HG03571 (cell line): ENCODE measurements at regions not wholly inside any gene's neighbourhood (a gene's known extent, or its start where the extent isn't known, plus 50 kb on each side); places are given as distances from the start of the nearest gene placed in this dataset.
"Not testable (repeated sequence)": the region's sequence is repeated elsewhere in the genome, so short reads cannot be mapped to it uniquely, and the experiment has no call there.

ENCODE experiments used
- ATAC-seq: cut with Tn5 transposase; IDR thresholded peaks from one replicate; pipeline ENCODE4 v1.9.1; 2021; ENCODE audit not compliant: unreplicated experiment

- no peak for ATAC-seq
Measured at GRCh38 chr12:131620520-131620919, 90.4 kb upstream of the SFSWAP start.

- ATAC-seq: no peak
Measured at GRCh38 chr12:131620946-131621681, 89.8 kb upstream of the SFSWAP start.

- ATAC-seq: no peak
Measured at GRCh38 chr12:131621701-131622421, 89.0 kb upstream of the SFSWAP start.

- ATAC-seq: no peak
Measured at GRCh38 chr12:131622422-131622955, 88.4 kb upstream of the SFSWAP start.

- not testable (repeated sequence) for ATAC-seq
Measured at GRCh38 chr12:131623404-131624368, 87.2 kb upstream of the SFSWAP start.

GRCh38 chr12:131624369-131624739 is 86.5 kb upstream of the SFSWAP start:
- ATAC-seq: not testable (repeated sequence)

- ATAC-seq: not testable (repeated sequence)
Measured at GRCh38 chr12:131624756-131625501, 86.0 kb upstream of the SFSWAP start.

GRCh38 chr12:131625966-131626722 is 84.7 kb upstream of the SFSWAP start:
- ATAC-seq: not testable (repeated sequence)

- ATAC-seq: not testable (repeated sequence)
Measured at GRCh38 chr12:131627151-131628022, 83.5 kb upstream of the SFSWAP start.

GRCh38 chr12:131628023-131628740 is 82.7 kb upstream of the SFSWAP start:
- no peak for ATAC-seq

- no peak for ATAC-seq
Measured at GRCh38 chr12:131628766-131629448, 82.0 kb upstream of the SFSWAP start.

GRCh38 chr12:131631230-131631629 is 79.7 kb upstream of the SFSWAP start:
- ATAC-seq: no peak

- not testable (repeated sequence) for ATAC-seq
Measured at GRCh38 chr12:131631889-131632651, 78.8 kb upstream of the SFSWAP start.

- not testable (repeated sequence) for ATAC-seq
Measured at GRCh38 chr12:131632652-131633023, 78.3 kb upstream of the SFSWAP start.

- not testable (repeated sequence) for ATAC-seq
Measured at GRCh38 chr12:131633610-131634009, 77.3 kb upstream of the SFSWAP start.

- no peak for ATAC-seq
Measured at GRCh38 chr12:131634037-131634436, 76.9 kb upstream of the SFSWAP start.

GRCh38 chr12:131635012-131635411 is 75.9 kb upstream of the SFSWAP start:
- ATAC-seq: not testable (repeated sequence)
